ENCODE measurements at regions not wholly inside any gene's neighbourhood (a gene's known extent, or its start where the extent isn't known, plus 50 kb on each side); places are given as distances from the start of the nearest gene placed in this dataset.
"Not testable (repeated sequence)": the region's sequence is repeated elsewhere in the genome, so short reads cannot be mapped to it uniquely, and the experiment has no call there.

DNA sequence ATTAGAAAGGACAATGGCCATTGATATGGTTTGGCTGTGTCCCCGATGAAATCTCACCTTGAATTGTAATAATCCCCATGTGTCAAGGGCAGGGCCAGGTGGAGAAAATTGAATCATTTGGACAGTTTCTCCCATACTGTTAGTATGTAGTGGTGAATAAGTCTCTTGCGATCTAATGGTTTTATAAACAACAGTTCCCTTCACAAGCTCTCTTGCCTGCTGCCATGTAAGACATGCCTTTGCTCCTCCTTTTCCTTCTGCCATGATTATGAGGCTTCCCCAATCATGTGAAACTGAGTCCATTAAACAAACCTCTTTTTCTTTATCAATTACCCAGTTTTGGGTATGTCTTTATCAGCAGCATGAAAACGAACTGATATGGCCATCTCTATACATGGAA is 302.7 kb downstream of the SFMBT2 start:
- DNase-seq (ENCODE audit: low read depth in 4 of 4, low spot score in 2 of 4), result no peak

DNA sequence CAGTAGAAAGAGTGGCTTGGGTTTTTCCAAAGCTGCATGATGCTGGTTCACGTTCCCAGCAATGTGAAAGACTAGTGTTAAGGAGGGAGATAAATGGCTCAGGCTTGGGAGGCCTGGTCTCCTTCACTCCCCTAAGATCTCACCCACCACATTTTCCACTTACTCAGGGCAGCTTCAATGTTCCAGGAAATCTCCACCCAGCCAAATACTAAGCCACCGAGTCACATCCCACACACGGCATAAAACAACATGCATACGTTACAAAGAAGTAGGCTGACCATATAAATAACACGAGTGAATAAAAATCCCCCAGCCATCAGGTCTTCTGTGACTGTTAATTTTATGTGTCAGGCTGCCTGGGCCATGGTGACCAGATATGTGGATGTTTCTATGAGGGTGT is 303.5 kb downstream of the SFMBT2 start:
- no peak for DNase-seq (ENCODE audit: low read depth in 4 of 4, low spot score in 2 of 4)

DNA sequence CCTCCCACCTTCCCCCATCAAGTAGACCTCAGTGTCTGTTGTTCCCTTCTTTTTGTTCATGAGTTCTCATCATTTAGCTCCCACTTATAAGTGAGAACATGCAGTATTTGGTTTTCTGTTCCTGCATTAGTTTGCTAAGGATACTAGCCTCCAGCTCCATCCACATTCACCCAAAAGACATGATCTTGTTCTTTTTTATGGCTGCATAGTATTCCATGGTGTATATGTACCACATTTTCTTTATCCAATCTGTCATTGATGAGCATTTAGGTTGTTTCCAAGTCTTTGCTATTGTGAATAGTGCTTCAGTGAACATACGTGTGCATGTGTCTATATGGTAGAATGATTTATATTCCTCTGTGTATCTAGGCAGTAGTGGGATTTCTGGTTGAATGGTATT is 306.5 kb downstream of the SFMBT2 start:
- not testable (repeated sequence) for DNase-seq (ENCODE audit: low read depth in 4 of 4, low spot score in 2 of 4)

DNA sequence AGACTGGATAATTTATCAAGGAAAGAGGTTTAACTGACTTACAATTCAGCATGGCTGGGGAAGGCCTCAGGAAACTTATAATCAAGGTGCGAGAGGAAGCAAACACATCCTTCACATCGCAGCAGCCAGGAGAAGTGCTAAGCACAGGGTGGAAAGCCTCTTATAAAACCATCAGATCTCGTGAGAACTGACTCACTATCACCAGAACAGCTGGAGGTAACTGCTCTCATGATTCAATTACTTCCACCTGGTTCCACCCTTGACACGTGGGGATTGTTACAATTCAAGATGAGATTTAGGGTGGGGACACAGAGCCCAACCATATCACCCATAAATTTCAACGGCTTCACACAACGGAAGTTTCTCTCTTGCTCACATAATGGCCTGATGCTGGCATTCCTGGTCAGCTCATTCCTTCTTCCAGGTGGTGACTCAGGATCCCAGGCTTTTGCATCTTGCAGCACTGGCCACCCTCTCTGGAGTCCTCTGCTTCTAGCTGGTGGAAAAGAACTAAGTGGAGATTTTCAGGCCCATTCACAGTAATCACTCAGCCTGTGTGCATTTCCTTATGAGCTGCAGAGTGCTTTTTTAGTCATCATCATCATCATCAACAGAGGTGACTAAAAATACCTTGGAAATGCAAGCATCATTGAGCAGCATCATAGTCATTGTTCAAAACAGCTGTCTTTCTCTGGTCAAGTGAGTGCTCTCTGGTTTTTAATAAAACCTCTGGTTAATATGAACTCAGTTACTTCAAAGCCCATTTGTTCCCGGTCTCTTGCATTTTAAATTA is 308.1 kb downstream of the SFMBT2 start:
- DNase-seq (ENCODE audit: low read depth in 4 of 4, low spot score in 2 of 4), result no peak

DNA sequence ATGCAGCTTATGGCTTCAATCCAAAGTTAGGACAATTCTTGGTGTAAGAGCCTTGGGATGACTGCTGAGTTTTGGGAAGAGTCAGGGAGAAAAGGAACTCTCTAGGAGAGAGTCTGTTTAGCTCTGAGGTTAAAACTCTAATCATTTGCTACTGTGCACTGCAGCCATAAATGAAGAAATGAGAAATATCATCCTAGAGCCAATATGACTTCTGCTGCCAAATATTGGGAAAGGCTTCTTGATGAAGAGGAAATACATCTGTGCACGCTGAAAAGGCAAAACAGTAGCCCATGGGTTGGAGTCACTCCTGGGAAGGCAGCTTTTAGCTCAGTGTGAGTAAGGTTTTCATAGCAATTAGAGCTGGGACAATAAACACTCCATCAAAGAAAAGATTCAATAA is 308.8 kb downstream of the SFMBT2 start:
- no peak for DNase-seq (ENCODE audit: low read depth in 4 of 4, low spot score in 2 of 4)

DNA sequence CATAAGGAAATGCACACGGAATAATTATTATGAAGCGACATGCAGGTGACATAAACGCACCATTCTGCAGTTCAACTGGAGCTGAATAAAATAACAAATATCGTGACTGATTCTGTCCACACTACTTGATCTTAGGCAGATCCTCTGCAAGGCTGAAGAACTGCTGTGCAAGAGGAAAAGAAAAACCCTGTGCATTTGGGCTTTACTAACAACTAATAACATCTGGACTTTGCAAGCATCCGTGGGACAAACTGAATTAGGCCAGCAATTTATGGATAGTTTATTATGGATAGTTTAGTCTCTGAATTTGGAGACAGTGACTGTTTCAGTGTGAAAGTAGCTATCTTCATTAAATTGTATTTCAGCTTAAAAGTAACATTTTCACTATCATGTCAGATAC is 309.4 kb downstream of the SFMBT2 start:
- no peak for DNase-seq (ENCODE audit: low read depth in 4 of 4, low spot score in 2 of 4)

DNA sequence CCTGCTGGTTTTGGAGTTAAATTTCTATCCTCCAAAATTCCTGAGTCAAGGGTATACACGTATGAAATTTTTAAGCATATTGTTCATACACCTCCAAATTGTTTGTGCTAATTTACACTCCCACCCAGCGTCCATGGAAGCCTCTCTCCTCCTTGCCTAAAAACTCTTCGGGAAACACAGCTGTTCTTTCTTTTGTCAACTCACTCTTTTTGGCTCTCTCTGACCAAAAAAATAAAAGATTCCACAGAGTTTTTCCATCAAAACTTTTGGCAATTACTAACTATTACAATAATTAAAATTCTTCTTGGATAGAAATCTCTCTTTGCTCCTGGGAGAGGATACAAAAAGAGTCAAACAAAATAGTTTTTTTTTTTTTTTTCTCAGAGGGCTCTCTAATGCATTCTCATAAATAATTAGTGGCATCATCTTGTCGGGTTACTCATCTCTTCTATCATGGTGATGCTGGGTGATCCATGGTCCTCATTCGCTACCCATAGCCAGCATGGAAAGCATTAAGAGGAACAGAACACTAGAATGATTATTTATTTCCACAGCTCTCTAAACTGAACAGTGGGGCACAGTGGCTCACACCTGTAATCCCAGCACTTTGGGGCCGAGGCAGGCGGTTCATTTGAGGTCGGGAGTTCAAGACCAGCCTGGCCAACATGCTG is 310.7 kb downstream of the SFMBT2 start:
- DNase-seq (ENCODE audit: low read depth in 4 of 4, low spot score in 2 of 4), result no peak

DNA sequence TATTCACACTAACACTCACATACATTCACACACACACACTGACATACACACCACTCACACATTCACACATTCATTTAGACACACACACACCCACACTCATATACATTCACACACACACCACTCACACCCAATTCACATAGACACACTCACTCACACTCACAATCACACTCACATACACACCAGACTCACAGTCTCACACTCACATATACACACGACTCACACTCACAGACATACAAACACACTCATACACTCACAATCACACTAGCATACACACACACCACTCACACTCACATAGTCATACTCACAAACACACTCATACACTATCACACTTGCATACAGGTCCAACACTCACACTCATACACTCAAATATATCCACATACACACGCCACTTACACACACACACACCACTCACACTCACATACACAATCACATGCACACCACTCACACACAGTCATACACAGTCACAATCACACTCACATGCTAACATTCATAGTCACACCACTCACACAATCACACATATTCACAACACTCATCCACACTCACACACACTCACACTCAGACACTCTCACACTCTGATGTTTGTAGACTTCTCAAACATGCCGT is 312.6 kb downstream of the SFMBT2 start:
- no peak for DNase-seq (ENCODE audit: low read depth in 4 of 4, low spot score in 2 of 4)

DNA sequence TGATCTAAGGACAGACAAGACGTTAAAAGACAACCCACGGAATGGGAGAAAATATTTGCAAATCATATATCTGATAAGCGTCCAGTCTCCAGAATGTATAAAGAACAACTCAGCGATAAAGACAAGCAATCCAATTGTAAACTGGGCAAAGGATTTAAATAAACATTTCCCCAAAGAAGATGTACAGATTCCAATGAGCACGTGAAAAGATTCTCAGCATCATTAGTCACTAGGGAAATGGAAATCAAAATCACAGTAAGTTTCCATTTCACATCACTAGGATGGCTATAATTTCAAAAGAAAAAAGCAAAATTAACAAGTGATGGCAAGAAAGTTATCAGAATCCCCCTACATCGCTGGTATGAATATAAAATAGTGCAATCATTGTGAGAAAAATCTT is 316.1 kb downstream of the SFMBT2 start:
- no peak for DNase-seq (ENCODE audit: low read depth in 4 of 4, low spot score in 2 of 4)

DNA sequence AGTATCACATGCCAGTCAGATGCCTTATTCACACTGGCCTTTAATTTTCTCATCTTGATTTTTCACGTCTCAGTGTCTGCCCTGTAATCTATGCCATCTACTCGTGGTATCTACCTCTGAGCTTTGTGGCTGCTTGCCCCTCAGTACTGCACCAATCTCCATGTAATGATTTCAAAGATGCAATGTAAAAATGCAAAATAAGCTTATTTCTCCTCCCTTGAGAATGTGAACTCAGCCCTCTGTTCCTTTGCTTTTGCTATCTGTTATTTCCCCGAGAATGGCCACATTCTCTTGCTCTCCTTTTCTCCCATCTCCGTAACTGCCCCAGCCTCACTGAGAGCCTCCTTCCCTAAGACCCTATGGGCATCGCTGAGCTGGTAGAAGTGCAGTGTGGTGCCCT is 317.5 kb downstream of the SFMBT2 start:
- no peak for DNase-seq (ENCODE audit: low read depth in 4 of 4, low spot score in 2 of 4)

DNA sequence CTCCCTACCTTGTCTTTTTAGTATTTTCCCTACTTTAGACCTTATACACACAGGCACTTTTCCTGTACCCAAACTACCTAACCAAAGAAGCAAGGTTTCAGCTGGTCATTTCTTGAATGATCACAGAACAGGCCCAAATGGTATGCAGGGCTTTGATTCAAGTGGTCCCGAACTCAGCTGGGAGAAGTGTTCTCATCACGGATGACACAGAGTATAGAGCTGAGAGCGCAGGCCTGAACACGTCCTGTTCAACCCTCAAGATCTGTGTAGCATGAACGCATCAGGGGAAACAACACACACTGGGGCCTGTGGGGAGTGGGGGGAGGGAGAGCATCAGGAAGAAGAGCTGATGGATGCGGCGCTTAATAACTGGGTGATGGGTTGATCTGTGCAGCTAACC is 318.2 kb downstream of the SFMBT2 start:
- DNase-seq (ENCODE audit: low read depth in 4 of 4, low spot score in 2 of 4), result no peak

DNA sequence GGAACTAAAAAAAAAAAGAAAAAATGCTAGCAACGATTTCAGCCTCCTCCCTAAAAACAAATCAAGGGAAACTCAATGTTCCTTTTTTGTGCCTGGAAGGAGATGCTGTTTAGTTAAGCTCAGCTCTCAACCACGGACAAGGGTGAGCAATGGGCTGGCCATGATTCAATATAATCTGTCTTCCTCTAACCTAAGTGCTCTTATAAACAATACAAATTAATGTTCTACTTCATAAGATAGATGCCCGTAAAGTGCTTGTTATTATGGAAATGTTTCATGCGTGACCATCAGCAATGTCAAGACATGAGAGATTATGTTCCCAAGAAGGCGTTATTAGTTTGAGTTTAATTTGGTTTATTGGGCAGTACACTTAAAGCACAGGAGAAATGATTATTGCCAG is 320.3 kb downstream of the SFMBT2 start:
- DNase-seq (ENCODE audit: low read depth in 4 of 4, low spot score in 2 of 4), result no peak

DNA sequence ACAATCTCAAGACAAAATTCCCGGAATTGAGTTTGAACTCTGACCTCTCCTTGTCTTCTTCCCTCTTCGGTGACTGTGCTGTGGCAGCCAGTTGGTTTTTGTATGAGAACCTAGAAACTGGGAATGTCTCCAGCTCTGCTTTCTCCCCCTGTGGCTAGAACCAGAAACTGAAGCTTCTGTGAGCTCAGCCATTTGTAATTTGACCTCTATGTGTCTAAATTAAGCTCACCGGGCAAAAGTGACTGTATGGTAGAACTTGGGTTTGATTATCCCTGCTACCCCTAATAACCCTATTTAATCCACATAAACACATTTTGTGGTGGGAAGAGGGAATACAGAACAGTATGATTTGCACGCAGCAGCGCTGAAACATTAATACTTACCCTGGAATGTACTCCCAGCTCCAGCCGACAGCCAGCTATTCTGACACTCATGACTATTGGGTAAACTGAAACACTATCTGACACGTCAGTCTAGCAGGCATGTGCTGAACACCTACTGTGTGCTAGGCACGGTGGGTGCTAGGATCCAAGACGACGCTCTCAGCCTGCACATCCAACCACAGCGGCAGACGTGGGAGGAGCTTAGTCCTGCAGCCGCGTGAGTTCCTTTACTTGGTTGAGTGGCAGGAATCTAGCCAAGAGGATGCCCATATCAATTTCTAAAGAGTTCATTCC is 324.8 kb downstream of the SFMBT2 start:
- DNase-seq (ENCODE audit: low read depth in 4 of 4, low spot score in 2 of 4), result peak in 3 of 4 donors; percentile 30 to 46 (median 45)

DNA sequence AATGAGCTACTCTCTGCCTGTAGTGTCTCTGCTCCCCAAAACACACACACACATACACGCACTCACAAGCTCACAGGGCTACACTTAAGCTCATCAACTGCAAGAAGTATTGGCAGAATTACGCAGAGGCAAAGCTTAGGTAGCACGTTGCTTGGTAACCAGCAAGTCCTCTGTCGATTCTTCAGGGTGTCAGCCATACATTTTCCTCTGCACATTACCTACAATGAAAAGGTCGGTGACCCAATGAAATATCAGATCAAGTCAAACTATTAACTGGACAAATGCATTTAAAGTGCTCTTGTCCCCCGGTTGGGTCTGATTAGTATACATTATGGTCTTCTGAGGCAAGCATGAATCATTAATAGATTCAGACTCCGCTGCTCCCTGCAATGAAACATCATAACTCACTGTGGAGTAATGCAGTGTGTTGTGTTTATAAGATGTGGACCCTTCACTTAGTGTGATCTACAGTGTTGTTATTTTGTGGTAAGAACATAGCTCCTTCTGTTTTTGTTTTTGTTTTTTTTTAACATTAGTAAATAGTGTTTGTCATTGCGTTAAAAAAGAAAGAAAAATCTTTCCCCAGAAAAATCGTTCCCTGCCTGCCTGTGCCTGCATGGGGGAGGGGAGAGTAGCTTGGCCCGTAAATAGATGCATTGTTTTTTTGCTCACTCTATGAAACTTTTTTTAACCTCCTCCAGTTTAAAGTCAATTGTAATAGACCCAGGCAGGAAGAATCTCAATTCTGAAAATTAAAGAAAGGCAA is 325.5 kb downstream of the SFMBT2 start:
- DNase-seq (ENCODE audit: low read depth in 4 of 4, low spot score in 2 of 4), result no peak

DNA sequence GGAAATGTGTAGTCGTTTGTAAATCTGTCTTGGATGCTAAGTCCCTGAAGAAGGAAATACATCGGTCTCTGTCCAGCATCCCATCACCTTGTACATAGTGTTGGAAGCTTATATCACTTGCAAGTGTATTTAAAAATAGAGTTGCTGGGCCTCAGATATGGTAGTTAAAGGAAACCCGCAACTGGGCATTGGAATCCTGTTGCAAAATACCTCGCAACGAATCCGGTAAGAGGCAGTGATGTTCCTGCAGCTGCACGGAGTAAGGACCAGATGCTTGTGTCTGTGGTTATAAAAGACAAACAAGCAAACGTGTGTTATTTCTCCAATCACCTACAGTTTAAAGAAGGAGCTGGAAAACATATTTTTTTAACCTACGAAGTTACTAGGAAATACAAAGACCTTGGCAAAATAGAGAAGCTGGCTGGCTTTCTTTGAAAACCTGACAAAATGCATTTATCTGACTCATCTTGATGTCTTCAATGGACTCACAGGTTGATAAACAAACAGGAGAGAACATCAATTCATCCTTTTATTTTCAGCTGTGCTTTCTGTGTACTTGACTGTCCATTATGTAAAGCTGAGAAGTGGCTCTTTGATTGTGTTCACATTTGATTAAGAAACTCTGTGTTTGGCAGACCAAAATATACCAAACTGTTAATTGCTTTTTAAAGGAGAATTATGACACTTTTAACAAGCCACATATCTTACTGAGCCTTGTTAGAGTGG is 326.4 kb downstream of the SFMBT2 start:
- DNase-seq (ENCODE audit: low read depth in 4 of 4, low spot score in 2 of 4), result no peak

DNA sequence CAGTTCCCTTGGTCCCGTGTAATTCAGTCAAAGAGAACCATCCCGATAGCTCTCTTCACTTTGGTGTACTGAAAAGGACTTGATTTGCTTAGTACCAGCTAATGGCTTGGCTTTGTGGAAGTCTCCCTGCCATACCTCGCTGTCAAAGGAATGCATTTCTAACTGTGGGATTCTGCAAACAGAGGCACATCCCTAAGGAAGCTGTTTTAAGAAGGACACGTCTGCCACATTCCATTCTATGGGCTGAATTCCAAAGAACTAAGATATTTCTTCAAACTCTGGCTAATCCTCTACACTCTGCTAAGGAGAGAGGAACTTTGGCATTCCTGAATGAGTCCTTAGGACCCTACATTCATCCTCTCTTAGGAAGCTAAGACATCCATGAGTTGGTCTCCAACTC is 327.9 kb downstream of the SFMBT2 start:
- DNase-seq (ENCODE audit: low read depth in 4 of 4, low spot score in 2 of 4), result no peak

DNA sequence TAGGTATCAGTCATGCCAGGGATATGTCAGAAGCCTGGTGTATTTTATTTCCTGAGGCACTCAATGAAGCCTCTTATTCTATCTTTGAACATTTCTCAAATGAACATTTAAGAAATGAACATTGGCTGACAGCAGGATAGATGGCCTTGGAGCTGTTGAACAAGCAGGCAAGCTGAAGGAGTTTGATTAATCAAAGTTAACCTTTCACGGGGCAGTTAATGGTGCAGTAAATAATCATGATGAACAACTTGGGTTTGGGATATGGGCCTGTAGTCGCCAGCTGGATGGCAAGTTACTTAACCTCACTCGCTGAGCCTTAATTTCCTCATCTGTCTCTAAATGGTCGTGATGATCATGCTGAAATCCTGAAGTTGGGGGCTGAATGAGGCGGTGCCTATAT is 333.0 kb downstream of the SFMBT2 start:
- no peak for DNase-seq (ENCODE audit: low read depth in 4 of 4, low spot score in 2 of 4)

DNA sequence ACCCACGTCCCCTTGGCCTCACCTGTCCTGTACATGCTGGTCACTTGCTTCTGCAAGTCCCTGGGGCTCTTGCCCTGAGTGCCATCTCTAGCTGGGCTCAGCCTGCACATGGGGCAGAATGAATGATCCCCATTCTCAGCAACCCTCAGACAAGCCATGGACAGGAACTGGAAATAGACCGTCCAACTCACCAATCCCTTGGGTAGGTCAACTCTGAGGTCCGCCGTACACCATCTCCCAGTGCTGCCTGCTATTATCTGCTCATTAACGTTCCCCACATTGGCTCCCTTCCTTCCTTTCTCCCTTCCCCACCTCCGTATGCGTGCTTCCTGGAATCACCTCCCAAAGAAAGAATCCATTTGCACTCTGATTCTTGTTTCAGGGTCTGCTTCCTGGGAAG is 335.0 kb downstream of the SFMBT2 start:
- DNase-seq (ENCODE audit: low read depth in 4 of 4, low spot score in 2 of 4), result no peak

DNA sequence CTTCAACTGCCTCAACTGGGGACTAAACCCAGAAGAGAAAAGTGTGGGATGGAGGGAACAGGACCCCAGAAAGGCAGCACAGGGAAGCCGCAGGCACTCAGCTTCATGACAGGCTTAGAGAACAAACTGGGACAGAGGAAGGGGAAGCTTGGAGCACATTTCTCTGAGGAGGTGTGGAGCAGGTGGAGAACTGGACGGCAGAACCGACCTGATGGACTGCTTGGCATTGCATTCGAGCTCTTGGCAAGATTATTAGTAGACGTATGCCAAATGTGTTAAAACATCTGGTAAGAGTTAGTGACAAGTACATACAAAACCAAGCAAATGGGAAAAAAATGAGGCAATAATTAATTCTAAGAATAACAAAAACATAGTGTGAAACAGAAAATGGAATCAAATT is 335.7 kb downstream of the SFMBT2 start:
- DNase-seq (ENCODE audit: low read depth in 4 of 4, low spot score in 2 of 4), result no peak

DNA sequence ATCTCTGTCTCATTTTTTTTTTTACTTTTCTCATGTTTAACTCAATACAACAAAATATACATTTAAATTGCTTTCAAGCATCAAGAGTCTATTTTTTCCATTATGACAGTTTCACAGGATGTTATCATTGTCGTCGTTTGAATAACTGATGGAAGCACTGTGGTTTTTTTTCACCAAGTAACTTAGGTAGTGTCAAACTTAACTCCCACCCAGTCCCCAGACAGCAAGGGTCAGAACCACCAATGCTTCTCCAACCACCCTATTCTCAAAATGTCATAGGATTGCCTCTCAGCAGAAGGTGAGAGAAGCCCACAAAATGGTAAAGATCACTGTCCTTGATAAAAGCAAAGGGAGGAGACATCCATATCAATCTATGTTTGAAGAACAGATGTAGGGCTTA is 339.4 kb downstream of the SFMBT2 start:
- no peak for DNase-seq (ENCODE audit: low read depth in 4 of 4, low spot score in 2 of 4)

Data from left renal cortex interstitium (tissue), 4 donors.